GM12878 (cell line): ENCODE measurements at regions not wholly inside any gene's neighbourhood (a gene's known extent, or its start where the extent isn't known, plus 50 kb on each side); places are given as distances from the start of the nearest gene placed in this dataset.
"Not testable (repeated sequence)": the region's sequence is repeated elsewhere in the genome, so short reads cannot be mapped to it uniquely, and the experiment has no call there.

Experiments
- ATAC-seq: fragments of 200-7000 bp; cut with Tn5 transposase; 3 replicates; pipeline ENCODE4 v1.9.1; 2020; ENCODE audit warnings: mild to moderate bottlenecking, moderate library complexity
- BruUV-seq: library from RNA; stranded (reverse); fragments of 400-500 nt; replicated peaks from 2 replicates; lab custom pipeline; 2021; lab: Mats Ljungman, UMichigan
- CTCF ChIA-PET: fragments of 300-600 bp; sonication (Branson Sonifier 250); formaldehyde crosslinking; extraction: SDS; loops from one replicate; lab custom pipeline; 2021; ENCODE audit warnings: inconsistent platforms; lab: Yijun Ruan, JAX
- POLR2A ChIA-PET: fragments of 350-600 bp; formaldehyde crosslinking; extraction: SDS; loops from one replicate; lab custom pipeline; 2021; ENCODE audit warnings: inconsistent platforms; lab: Charles Lee
- RAD21 ChIA-PET: fragments of 300-600 bp; sonication (Branson Sonifier 250); formaldehyde crosslinking; loops from one replicate; lab custom pipeline; 2023; ENCODE audit warnings: antibody characterized with exemption; ENCODE audit not compliant: unreplicated experiment; lab: Charles Lee
- SMC1A ChIA-PET: fragments of 300-600 bp; sonication (Branson Sonifier 250); formaldehyde crosslinking; loops from one replicate; lab custom pipeline; 2023; ENCODE audit not compliant: unreplicated experiment, uncharacterized antibody; lab: Charles Lee
- DNase-seq: peaks from one replicate; pipeline ENCODE4 v3.0.0-alpha.2; 2011; ENCODE audit warnings: low read depth, low spot score
- FAIRE-seq: peaks from 3 replicates; lab custom pipeline; 2011; peaks lifted over from hg19 to GRCh38; lab: Jason Lieb, UNC
- H2AFZ ChIP-seq: 2 replicates; pipeline ENCODE4 v1.6.0; 2011; ENCODE audit warnings: low read depth, low read length, control low read depth; ENCODE audit not compliant: control insufficient read depth
- H3K27ac ChIP-seq: 2 replicates; pipeline ENCODE4 v1.5.1; 2011; ENCODE audit warnings: control low read depth; ENCODE audit not compliant: control insufficient read depth, insufficient read depth
- H3K27me3 ChIP-seq, 2 experiments: replicated peaks in 1 of 2; 2 replicates each; pipeline versions ENCODE4 v1.6.0 to v1.6.1; 2011; ENCODE audit warnings: low read length in 1 of 2; ENCODE audit not compliant: control insufficient read depth in 2 of 2, insufficient read depth in 2 of 2
- H3K36me3 ChIP-seq, 2 experiments: 2 replicates each; pipeline ENCODE4 v1.5.1; 2011; ENCODE audit warnings: low read length in 1 of 2; ENCODE audit not compliant: control insufficient read depth in 2 of 2, insufficient read depth in 2 of 2
- H3K4me1 ChIP-seq: 2 replicates; pipeline ENCODE4 v1.6.1; 2011; ENCODE audit warnings: mild to moderate bottlenecking, low read length, moderate library complexity, mixed read lengths; ENCODE audit not compliant: control insufficient read depth, insufficient read depth
- H3K4me2 ChIP-seq: 2 replicates; pipeline ENCODE4 v1.6.0; 2011; ENCODE audit warnings: control low read depth; ENCODE audit not compliant: control insufficient read depth, insufficient read depth
- H3K4me3 ChIP-seq: fragments of 200-600 bp; sonication (generic); 2 replicates; pipeline ENCODE4 v1.5.1; 2016
- H3K79me2 ChIP-seq: 2 replicates; pipeline ENCODE4 v1.6.0; 2011; ENCODE audit warnings: low read length; ENCODE audit not compliant: control insufficient read depth, insufficient read depth
- H3K9ac ChIP-seq: 2 replicates; pipeline ENCODE4 v1.8.0; 2011; ENCODE audit warnings: low read length, control low read depth, mixed read lengths; ENCODE audit not compliant: control insufficient read depth, insufficient read depth
- H3K9me3 ChIP-seq: replicated peaks from 3 replicates; pipeline ENCODE4 v1.5.1; 2011; ENCODE audit warnings: mild to moderate bottlenecking, low read length; ENCODE audit not compliant: control insufficient read depth, insufficient read depth
- H4K20me1 ChIP-seq: 2 replicates; pipeline ENCODE4 v1.6.0; 2011; ENCODE audit not compliant: control insufficient read depth, insufficient read depth
- KDM1A ChIP-seq: fragments of 200-600 bp; sonication (generic); IDR thresholded peaks from 2 replicates; pipeline ENCODE4 v1.6.1; 2016; ENCODE audit warnings: borderline replicate concordance
- POU2F2 ChIP-seq: IDR thresholded peaks from 3 replicates; pipeline ENCODE4 v1.6.1; 2011; ENCODE audit warnings: low read depth, mild to moderate bottlenecking, low read length, borderline replicate concordance
- TCF12 ChIP-seq: IDR thresholded peaks from 2 replicates; pipeline ENCODE4 v1.6.1; 2011; ENCODE audit warnings: low read depth, mild to moderate bottlenecking, low read length
- USF2 ChIP-seq: IDR thresholded peaks from 2 replicates; pipeline ENCODE4 v1.6.1; 2011; ENCODE audit warnings: low read depth, low read length, improper control_type of control experiment, borderline replicate concordance
- WGBS: methylation state at CpG from one replicate; pipeline ENCODE4 v1.1.6; 2016; ENCODE audit warnings: low lambda C conversion rate; ENCODE audit not compliant: insufficient replicate concordance, insufficient coverage; ENCODE audit errors: missing lambda C conversion rate; 5-methylcytosine and 5-hydroxymethylcytosine counted together
- in situ Hi-C: fragments of 300-500 bp; cut with MboI; formaldehyde crosslinking; loops from 9 replicates; pipeline ENCODE4 v1.14.3; 2018; ENCODE audit warnings: mixed read lengths
- intact Hi-C: fragments of 100-400 bp; cut with micrococcal nuclease; formaldehyde crosslinking; loops from one replicate; pipeline ENCODE4 v1.14.2; 2022; ENCODE audit not compliant: unreplicated experiment
- TF ChIP-seq, protein P1 (sequence below): fragments of 450-650 bp; formaldehyde crosslinking; IDR thresholded peaks from 2 replicates; pipeline ENCODE4 v1.4.0; 2020; ENCODE audit warnings: mild to moderate bottlenecking, moderate library complexity
- TF ChIP-seq, protein P2 (sequence below): fragments of 450-650 bp; formaldehyde crosslinking; IDR thresholded peaks from 2 replicates; pipeline ENCODE4 v1.5.0; 2022; ENCODE audit warnings: mild to moderate bottlenecking, missing genetic modification characterization

DNA sequence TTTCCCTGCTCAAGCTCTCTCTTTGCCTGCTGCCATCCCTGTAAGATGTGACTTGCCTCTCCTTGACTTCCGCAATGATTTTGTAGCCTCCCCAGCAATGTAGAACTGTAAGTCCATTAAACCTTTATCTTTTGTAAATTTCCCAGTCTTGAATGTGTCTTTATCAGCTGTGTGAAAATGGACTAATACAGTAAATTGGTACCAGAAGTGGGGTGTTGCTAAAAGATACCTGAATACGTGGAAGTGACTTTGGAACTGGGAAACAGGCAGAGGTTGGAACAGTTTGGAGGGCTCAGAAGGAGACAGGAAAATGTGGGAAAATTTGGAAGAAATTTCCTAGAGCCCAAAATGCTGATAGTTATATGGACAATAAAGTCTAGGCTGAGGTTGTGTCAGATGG lies 184.6 kb upstream of the EEF2KMT start:
- H3K9me3 ChIP-seq, SMC1A ChIA-PET, CTCF ChIA-PET, in situ Hi-C loops, ATAC-seq, H3K9ac ChIP-seq, intact Hi-C loops, H4K20me1 ChIP-seq, DNase-seq, RAD21 ChIA-PET, H3K27me3 ChIP-seq, BruUV-seq, H3K4me3 ChIP-seq, FAIRE-seq, H3K4me1 ChIP-seq, POLR2A ChIA-PET, H3K36me3 ChIP-seq, H2AFZ ChIP-seq, H3K27ac ChIP-seq, H3K79me2 ChIP-seq, H3K4me2 ChIP-seq: not testable (repeated sequence)
- 74% methylated on average over 2 of the region's 2 CpGs for WGBS

DNA sequence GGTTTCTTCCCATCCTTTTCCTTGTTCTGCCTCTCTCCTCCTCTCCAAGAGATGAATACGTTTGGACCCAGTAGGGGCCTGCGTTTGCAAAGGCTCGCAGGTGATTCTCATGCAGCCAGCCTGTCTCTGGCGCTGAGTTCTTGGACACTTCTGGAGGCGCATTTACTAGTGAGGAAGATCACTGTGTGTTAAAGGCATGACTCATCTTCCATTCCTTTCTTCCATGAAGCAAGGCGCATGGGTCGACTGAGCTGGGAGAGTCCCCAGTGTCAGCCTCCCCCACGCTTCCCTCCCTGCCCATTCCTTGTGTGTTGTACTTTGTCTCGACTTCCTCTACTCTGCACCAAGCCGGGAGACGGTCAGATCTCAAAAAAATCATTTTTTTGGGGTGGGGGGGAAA lies 159.9 kb upstream of the EEF2KMT start:
- ChIA-PET RAD21 (no interaction called here), CTCF (no interaction called here), SMC1A (no interaction called here), POLR2A (no interaction called here)
- Histone ChIP-seq H3K79me2 (no peaks in the 10 kb centered on the region), H3K27ac (no peak overlapping the region), H3K4me2 (no peak overlapping the region), H4K20me1 (no peaks in the 10 kb centered on the region), H3K36me3 (no peaks in the 10 kb centered on the region), H3K4me3 (no peak overlapping the region), H3K9ac (no peak overlapping the region), H2AFZ (no peak overlapping the region), H3K9me3 (no peaks in the 10 kb centered on the region), H3K4me1 (no peaks in the 10 kb centered on the region), H3K27me3 (no peaks in the 10 kb centered on the region)
- TF ChIP-seq USF2 (no peak), TCF12 (no peak), KDM1A (no peak), POU2F2 (no peak)
- TF ChIP-seq, protein P1, sequence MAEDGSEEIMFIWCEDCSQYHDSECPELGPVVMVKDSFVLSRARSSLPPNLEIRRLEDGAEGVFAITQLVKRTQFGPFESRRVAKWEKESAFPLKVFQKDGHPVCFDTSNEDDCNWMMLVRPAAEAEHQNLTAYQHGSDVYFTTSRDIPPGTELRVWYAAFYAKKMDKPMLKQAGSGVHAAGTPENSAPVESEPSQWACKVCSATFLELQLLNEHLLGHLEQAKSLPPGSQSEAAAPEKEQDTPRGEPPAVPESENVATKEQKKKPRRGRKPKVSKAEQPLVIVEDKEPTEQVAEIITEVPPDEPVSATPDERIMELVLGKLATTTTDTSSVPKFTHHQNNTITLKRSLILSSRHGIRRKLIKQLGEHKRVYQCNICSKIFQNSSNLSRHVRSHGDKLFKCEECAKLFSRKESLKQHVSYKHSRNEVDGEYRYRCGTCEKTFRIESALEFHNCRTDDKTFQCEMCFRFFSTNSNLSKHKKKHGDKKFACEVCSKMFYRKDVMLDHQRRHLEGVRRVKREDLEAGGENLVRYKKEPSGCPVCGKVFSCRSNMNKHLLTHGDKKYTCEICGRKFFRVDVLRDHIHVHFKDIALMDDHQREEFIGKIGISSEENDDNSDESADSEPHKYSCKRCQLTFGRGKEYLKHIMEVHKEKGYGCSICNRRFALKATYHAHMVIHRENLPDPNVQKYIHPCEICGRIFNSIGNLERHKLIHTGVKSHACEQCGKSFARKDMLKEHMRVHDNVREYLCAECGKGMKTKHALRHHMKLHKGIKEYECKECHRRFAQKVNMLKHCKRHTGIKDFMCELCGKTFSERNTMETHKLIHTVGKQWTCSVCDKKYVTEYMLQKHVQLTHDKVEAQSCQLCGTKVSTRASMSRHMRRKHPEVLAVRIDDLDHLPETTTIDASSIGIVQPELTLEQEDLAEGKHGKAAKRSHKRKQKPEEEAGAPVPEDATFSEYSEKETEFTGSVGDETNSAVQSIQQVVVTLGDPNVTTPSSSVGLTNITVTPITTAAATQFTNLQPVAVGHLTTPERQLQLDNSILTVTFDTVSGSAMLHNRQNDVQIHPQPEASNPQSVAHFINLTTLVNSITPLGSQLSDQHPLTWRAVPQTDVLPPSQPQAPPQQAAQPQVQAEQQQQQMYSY (CRISPR knock-in tag): no peak
- TF ChIP-seq, protein P2, sequence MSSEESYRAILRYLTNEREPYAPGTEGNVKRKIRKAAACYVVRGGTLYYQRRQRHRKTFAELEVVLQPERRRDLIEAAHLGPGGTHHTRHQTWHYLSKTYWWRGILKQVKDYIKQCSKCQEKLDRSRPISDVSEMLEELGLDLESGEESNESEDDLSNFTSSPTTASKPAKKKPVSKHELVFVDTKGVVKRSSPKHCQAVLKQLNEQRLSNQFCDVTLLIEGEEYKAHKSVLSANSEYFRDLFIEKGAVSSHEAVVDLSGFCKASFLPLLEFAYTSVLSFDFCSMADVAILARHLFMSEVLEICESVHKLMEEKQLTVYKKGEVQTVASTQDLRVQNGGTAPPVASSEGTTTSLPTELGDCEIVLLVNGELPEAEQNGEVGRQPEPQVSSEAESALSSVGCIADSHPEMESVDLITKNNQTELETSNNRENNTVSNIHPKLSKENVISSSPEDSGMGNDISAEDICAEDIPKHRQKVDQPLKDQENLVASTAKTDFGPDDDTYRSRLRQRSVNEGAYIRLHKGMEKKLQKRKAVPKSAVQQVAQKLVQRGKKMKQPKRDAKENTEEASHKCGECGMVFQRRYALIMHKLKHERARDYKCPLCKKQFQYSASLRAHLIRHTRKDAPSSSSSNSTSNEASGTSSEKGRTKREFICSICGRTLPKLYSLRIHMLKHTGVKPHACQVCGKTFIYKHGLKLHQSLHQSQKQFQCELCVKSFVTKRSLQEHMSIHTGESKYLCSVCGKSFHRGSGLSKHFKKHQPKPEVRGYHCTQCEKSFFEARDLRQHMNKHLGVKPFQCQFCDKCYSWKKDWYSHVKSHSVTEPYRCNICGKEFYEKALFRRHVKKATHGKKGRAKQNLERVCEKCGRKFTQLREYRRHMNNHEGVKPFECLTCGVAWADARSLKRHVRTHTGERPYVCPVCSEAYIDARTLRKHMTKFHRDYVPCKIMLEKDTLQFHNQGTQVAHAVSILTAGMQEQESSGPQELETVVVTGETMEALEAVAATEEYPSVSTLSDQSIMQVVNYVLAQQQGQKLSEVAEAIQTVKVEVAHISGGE (CRISPR knock-in tag): no peak
- DNase-seq: no peak
- in situ Hi-C loops: no loop called here
- ATAC-seq: no peak
- WGBS: 31% methylated on average over 11 of the region's 11 CpGs
- no peak for FAIRE-seq
- no TSS peak for BruUV-seq
- intact Hi-C loops: no loop called here
